ENCODE measurements at regions not wholly inside any gene's neighbourhood (a gene's known extent, or its start where the extent isn't known, plus 50 kb on each side); places are given as distances from the start of the nearest gene placed in this dataset.

GRCh38 chr20:58039274-58040092 lies 189.0 kb downstream of the ANKRD60 start:
- DNase-seq = no peak
- H3K27ac ChIP-seq (ENCODE audit: low read depth in 2 of 2, low read length in 2 of 2) = no peak overlapping the region

GRCh38 chr20:58038123-58038654 lies 190.3 kb downstream of the ANKRD60 start:
- intact Hi-C loops (cut with DNase I) = no loop called here
- no peak overlapping the region for H3K9ac ChIP-seq (ENCODE audit: low read length in 3 of 3)
- H3K4me3 ChIP-seq (ENCODE audit: low read length in 3 of 3) = no peak overlapping the region
- no peak for FAIRE-seq
- no peak for DNase-seq
- no peaks in the 10 kb centered on the region for H3K9me3 ChIP-seq (ENCODE audit: control insufficient read depth in 2 of 3, insufficient read depth in 1 of 3, low read length in 3 of 3)
- H3K4me1 ChIP-seq (ENCODE audit: control insufficient read depth in 2 of 3, insufficient read depth in 2 of 3, low read depth in 1 of 3, low read length in 3 of 3) = no peaks in the 10 kb centered on the region
- H3K36me3 ChIP-seq (ENCODE audit: control insufficient read depth in 2 of 3, insufficient read depth in 3 of 3, low read length in 3 of 3) = no peaks in the 10 kb centered on the region
- no peak overlapping the region for H3K27ac ChIP-seq (ENCODE audit: low read depth in 2 of 2, low read length in 2 of 2)
- no peak for TF ChIP-seq CTCF (IDR thresholded peaks at IDR 0.05; ENCODE audit: borderline replicate concordance, extremely low read depth, insufficient read depth)
- H3K27me3 ChIP-seq (ENCODE audit: control insufficient read depth, insufficient read depth, low read length) = no peaks in the 10 kb centered on the region

More at GRCh38 chr20:58039274-58040092, 189.0 kb downstream of the ANKRD60 start:
- no peak for FAIRE-seq
- Histone ChIP-seq H3K4me1 (ENCODE audit: control insufficient read depth in 2 of 3, insufficient read depth in 2 of 3, low read depth in 1 of 3, low read length in 3 of 3) (no peaks in the 10 kb centered on the region), H3K36me3 (ENCODE audit: control insufficient read depth in 2 of 3, insufficient read depth in 3 of 3, low read length in 3 of 3) (no peaks in the 10 kb centered on the region), H3K9me3 (ENCODE audit: control insufficient read depth in 2 of 3, insufficient read depth in 1 of 3, low read length in 3 of 3) (no peaks in the 10 kb centered on the region), H3K4me3 (ENCODE audit: low read length in 3 of 3) (no peak overlapping the region), H3K9ac (ENCODE audit: low read length in 3 of 3) (no peak overlapping the region), H3K27me3 (ENCODE audit: control insufficient read depth, insufficient read depth, low read length) (no peaks in the 10 kb centered on the region)
- intact Hi-C loops (cut with DNase I) = no loop called here
- no peak for TF ChIP-seq CTCF (IDR thresholded peaks at IDR 0.05; ENCODE audit: borderline replicate concordance, extremely low read depth, insufficient read depth)

GRCh38 chr20:58037631-58038030 lies 190.8 kb downstream of the ANKRD60 start:
- no peak for FAIRE-seq
- intact Hi-C loops (cut with DNase I) = no loop called here
- Histone ChIP-seq H3K27me3 (ENCODE audit: control insufficient read depth, insufficient read depth, low read length) (no peaks in the 10 kb centered on the region), H3K9ac (ENCODE audit: low read length in 3 of 3) (no peak overlapping the region), H3K27ac (ENCODE audit: low read depth in 2 of 2, low read length in 2 of 2) (no peak overlapping the region), H3K4me1 (ENCODE audit: control insufficient read depth in 2 of 3, insufficient read depth in 2 of 3, low read depth in 1 of 3, low read length in 3 of 3) (no peaks in the 10 kb centered on the region), H3K4me3 (ENCODE audit: low read length in 3 of 3) (no peak overlapping the region), H3K9me3 (ENCODE audit: control insufficient read depth in 2 of 3, insufficient read depth in 1 of 3, low read length in 3 of 3) (no peaks in the 10 kb centered on the region), H3K36me3 (ENCODE audit: control insufficient read depth in 2 of 3, insufficient read depth in 3 of 3, low read length in 3 of 3) (no peaks in the 10 kb centered on the region)
- no peak for DNase-seq
- no peak for TF ChIP-seq CTCF (IDR thresholded peaks at IDR 0.05; ENCODE audit: borderline replicate concordance, extremely low read depth, insufficient read depth)

Data from kidney (tissue), 13 donors.